HG02981 (cell line): ENCODE measurements at regions not wholly inside any gene's neighbourhood (a gene's known extent, or its start where the extent isn't known, plus 50 kb on each side); places are given as distances from the start of the nearest gene placed in this dataset.

Experiments
- ATAC-seq: cut with Tn5 transposase; IDR thresholded peaks from one replicate; pipeline ENCODE4 v1.9.1; 2021; ENCODE audit warnings: mild to moderate bottlenecking, moderate library complexity; ENCODE audit not compliant: unreplicated experiment

GRCh38 chr3:25265284-25265683 is 162.8 kb upstream of the RARB start:
- no peak for ATAC-seq

- no peak for ATAC-seq
These were observed 161.4 kb upstream of the RARB start for GRCh38 chr3:25266677-25267076.

GRCh38 chr3:25272090-25272489 is 156.0 kb upstream of the RARB start:
- ATAC-seq: no peak

- ATAC-seq: no peak
These were observed 154.4 kb upstream of the RARB start for GRCh38 chr3:25273582-25274171.

- ATAC-seq: no peak
These were observed 150.6 kb upstream of the RARB start for GRCh38 chr3:25277503-25277902.

- no peak for ATAC-seq
These were observed 146.9 kb upstream of the RARB start for GRCh38 chr3:25281041-25281731.

- ATAC-seq: no peak
These were observed 146.3 kb upstream of the RARB start for GRCh38 chr3:25281732-25282126.

GRCh38 chr3:25283613-25284012 is 144.4 kb upstream of the RARB start:
- ATAC-seq: no peak

GRCh38 chr3:25284249-25284648 is 143.8 kb upstream of the RARB start:
- no peak for ATAC-seq

GRCh38 chr3:25287291-25287884 is 140.7 kb upstream of the RARB start:
- no peak for ATAC-seq

GRCh38 chr3:25288413-25288812 is 139.7 kb upstream of the RARB start:
- no peak for ATAC-seq

GRCh38 chr3:25289156-25289555 is 138.9 kb upstream of the RARB start:
- no peak for ATAC-seq

- no peak for ATAC-seq
These were observed 138.4 kb upstream of the RARB start for GRCh38 chr3:25289663-25290062.

GRCh38 chr3:25291481-25291905 is 136.6 kb upstream of the RARB start:
- no peak for ATAC-seq

- ATAC-seq: no peak
These were observed 136.0 kb upstream of the RARB start for GRCh38 chr3:25292036-25292435.

- ATAC-seq: no peak
These were observed 135.5 kb upstream of the RARB start for GRCh38 chr3:25292595-25292994.

GRCh38 chr3:25293736-25294135 is 134.3 kb upstream of the RARB start:
- no peak for ATAC-seq

- no peak for ATAC-seq
These were observed 133.8 kb upstream of the RARB start for GRCh38 chr3:25294169-25294805.

GRCh38 chr3:25297667-25298585 is 130.1 kb upstream of the RARB start:
- ATAC-seq: no peak

GRCh38 chr3:25300141-25300540 is 127.9 kb upstream of the RARB start:
- no peak for ATAC-seq

- ATAC-seq: no peak
These were observed 123.1 kb upstream of the RARB start for GRCh38 chr3:25304916-25305315.
